K562 (cell line): ENCODE measurements at regions not wholly inside any gene's neighbourhood (a gene's known extent, or its start where the extent isn't known, plus 50 kb on each side); places are given as distances from the start of the nearest gene placed in this dataset.

Source experiments
- ATAC-seq: fragments of 200-7000 bp; cut with Tn5 transposase; 3 replicates; pipeline ENCODE4 v1.9.1; 2020; ENCODE audit warnings: moderate library complexity
- BruUV-seq: library from RNA; stranded (reverse); fragments of 400-500 nt; replicated peaks from 2 replicates; lab custom pipeline; 2021; lab: Mats Ljungman, UMichigan
- CTCF ChIA-PET: fragments of 300-600 bp; formaldehyde crosslinking; extraction: SDS; loops from one replicate; lab custom pipeline; 2021; ENCODE audit warnings: low intra/inter-chr PET ratio; lab: Yijun Ruan, JAX
- POLR2A ChIA-PET: fragments of 300-600, 350-650 bp; sonication (Branson Sonifier 250); formaldehyde crosslinking; extraction: SDS; loops from one replicate; lab custom pipeline; 2021; ENCODE audit warnings: antibody characterized with exemption, inconsistent platforms; lab: Yijun Ruan, JAX
- DNase-seq, 4 experiments: peaks; one replicate each; pipeline versions ENCODE4 v3.0.0 to v3.0.0-alpha.2; 2011 to 2018; ENCODE audit warnings: low spot score in 3 of 4, mixed read lengths in 3 of 4; ENCODE audit errors: extremely low read depth in 1 of 4
- FAIRE-seq: peaks from 2 replicates; lab custom pipeline; 2011; peaks lifted over from hg19 to GRCh38; lab: Jason Lieb, UNC
- H2AFZ ChIP-seq: 2 replicates; pipeline ENCODE4 v1.6.0; 2011; ENCODE audit warnings: low read depth, low read length, control low read depth, inconsistent platforms
- H3K27ac ChIP-seq: fragments of 200-600 bp; 3 replicates; pipeline ENCODE4 v1.8.0; 2011; ENCODE audit warnings: low read depth, mild to moderate bottlenecking, control low read depth, inconsistent platforms, low read length, moderate library complexity, mixed read lengths; ENCODE audit errors: extremely low read depth
- H3K27me3 ChIP-seq, 2 experiments: fragments of 300-600 bp in 1 of 2; 2 replicates in 1 of 2; 3 replicates in 1 of 2; pipeline versions ENCODE4 v1.6.0 to v1.8.0; 2011; ENCODE audit warnings: inconsistent platforms in 2 of 2, low read length in 2 of 2, mild to moderate bottlenecking in 1 of 2, mixed read lengths in 1 of 2, moderate library complexity in 1 of 2; ENCODE audit not compliant: control insufficient read depth in 2 of 2, insufficient read depth in 2 of 2
- H3K36me3 ChIP-seq: fragments of 300-600 bp; 3 replicates; pipeline ENCODE4 v1.8.0; 2011; ENCODE audit warnings: mild to moderate bottlenecking, low read length, inconsistent platforms; ENCODE audit not compliant: control insufficient read depth, insufficient read depth
- H3K4me1 ChIP-seq, 2 experiments: fragments of 200-600 bp in 1 of 2; replicated peaks in 1 of 2; 2 replicates in 1 of 2; 3 replicates in 1 of 2; pipeline versions ENCODE4 v1.5.1 to v1.8.0; 2011; ENCODE audit warnings: inconsistent platforms in 2 of 2, low read length in 2 of 2, mild to moderate bottlenecking in 1 of 2, mixed read lengths in 1 of 2, moderate library complexity in 1 of 2; ENCODE audit not compliant: control insufficient read depth in 2 of 2, insufficient read depth in 2 of 2
- H3K4me2 ChIP-seq: 2 replicates; pipeline ENCODE4 v1.6.1; 2011; ENCODE audit warnings: low read length, control low read depth, inconsistent platforms, mixed read lengths; ENCODE audit not compliant: insufficient read depth
- H3K4me3 ChIP-seq: fragments of 200-600 bp; sonication (generic), shearing (Covaris generic); 2 replicates; pipeline ENCODE4 v1.5.1; 2016; ENCODE audit warnings: control low read depth, inconsistent platforms
- H3K79me2 ChIP-seq: fragments of 200-600 bp; 3 replicates; pipeline ENCODE4 v1.8.0; 2011; ENCODE audit warnings: low read length, inconsistent platforms; ENCODE audit not compliant: control insufficient read depth, insufficient read depth
- H3K9ac ChIP-seq, 2 experiments: 2 replicates each; pipeline versions ENCODE4 v1.6.0 to v1.6.1; 2011; ENCODE audit warnings: low read depth in 2 of 2, low read length in 2 of 2, control low read depth in 1 of 2, inconsistent platforms in 1 of 2, mild to moderate bottlenecking in 1 of 2, mixed read lengths in 1 of 2; ENCODE audit not compliant: insufficient read depth in 1 of 2
- H3K9me1 ChIP-seq: one replicate; pipeline ENCODE4 v1.6.0; 2011; ENCODE audit warnings: inconsistent platforms, mild to moderate bottlenecking, low read length, moderate library complexity; ENCODE audit not compliant: control insufficient read depth, insufficient read depth
- H3K9me3 ChIP-seq: replicated peaks from 2 replicates; pipeline ENCODE4 v1.5.1; 2011; ENCODE audit warnings: low read depth, low read length, inconsistent platforms; ENCODE audit not compliant: control insufficient read depth, insufficient read depth
- H4K20me1 ChIP-seq: replicated peaks from 2 replicates; pipeline ENCODE4 v1.6.1; 2011; ENCODE audit warnings: low read length, inconsistent platforms, mixed read lengths; ENCODE audit not compliant: control insufficient read depth, insufficient read depth
- ETV1 ChIP-seq: fragments of 450-650 bp; conservative IDR thresholded peaks from 2 replicates; pipeline ENCODE4 v1.6.1; 2016; ENCODE audit warnings: missing genetic modification characterization, control low read depth, low read depth, missing compliant biosample characterization
- GABPA ChIP-seq: fragments of 200-800 bp; sonication (Bioruptor generic); conservative IDR thresholded peaks from 2 replicates; pipeline ENCODE4 v1.6.1; 2016; ENCODE audit warnings: low read depth, missing genetic modification characterization, missing compliant biosample characterization
- GABPB2 ChIP-seq: fragments of 250-450 bp; sonication (Bioruptor Pico); conservative IDR thresholded peaks from 2 replicates; pipeline ENCODE4 v1.5.1; 2021; ENCODE audit warnings: mild to moderate bottlenecking
- MEIS2 ChIP-seq: fragments of 450-650 bp; IDR thresholded peaks from 2 replicates; pipeline ENCODE4 v1.6.1; 2014; ENCODE audit warnings: mild to moderate bottlenecking; ENCODE audit not compliant: partially characterized antibody
- NR1H2 ChIP-seq: sonication (generic); formaldehyde crosslinking; IDR thresholded peaks from 2 replicates; pipeline ENCODE4 v1.4.0; 2020; ENCODE audit warnings: mild to moderate bottlenecking, missing genetic modification reagents
- SNRNP70 ChIP-seq: fragments of 200-400 bp; formaldehyde crosslinking; optimal IDR thresholded peaks from 2 replicates; pipeline ENCODE3; 2017; ENCODE audit warnings: low read depth, low read length
- ZNF354B ChIP-seq: fragments of 250-450 bp; sonication (Bioruptor Pico); IDR thresholded peaks from 2 replicates; pipeline ENCODE4 v1.4.0; 2020
- WGBS: fragments of 100-300 bp; shearing (Covaris generic); methylation state at CpG from one replicate; pipeline ENCODE4 v1.1.6; 2016; ENCODE audit warnings: low coverage, mixed read lengths; ENCODE audit not compliant: insufficient coverage; ENCODE audit errors: missing lambda C conversion rate; 5-methylcytosine and 5-hydroxymethylcytosine counted together
- in situ Hi-C: fragments of 300-500 bp; cut with MboI; formaldehyde crosslinking; loops from 4 replicates; pipeline ENCODE4 v1.15.0; 2018; ENCODE audit warnings: inconsistent platforms, mixed read lengths
- intact Hi-C: fragments of 100-400 bp; cut with micrococcal nuclease; formaldehyde crosslinking; loops from 2 replicates; pipeline ENCODE4 v1.14.2; 2022
- TF ChIP-seq, protein P1 (sequence below), 2 experiments: fragments of 450-650 bp; IDR thresholded peaks; 2 replicates each; pipeline ENCODE4 v1.6.1; 2016
- TF ChIP-seq, protein P2 (sequence below): fragments of 250-450 bp; sonication (Bioruptor Pico); IDR thresholded peaks from 2 replicates; pipeline ENCODE4 v1.5.0; 2021; ENCODE audit warnings: mild to moderate bottlenecking, moderate library complexity
- TF ChIP-seq, protein P3 (sequence below), 2 experiments: IDR thresholded peaks in 1 of 2; conservative IDR thresholded peaks in 1 of 2; 2 replicates each; pipeline ENCODE4 v1.6.1; 2016; ENCODE audit warnings: low read depth in 2 of 2, mild to moderate bottlenecking in 1 of 2, missing compliant biosample characterization in 1 of 2, missing genetic modification characterization in 1 of 2, moderate library complexity in 1 of 2
- TF ChIP-seq, protein P4 (sequence below): fragments of 250-450 bp; sonication (Bioruptor Pico); IDR thresholded peaks from 2 replicates; pipeline ENCODE4 v1.8.0; 2022; ENCODE audit warnings: inconsistent platforms, mild to moderate bottlenecking, moderate library complexity, borderline replicate concordance

DNA sequence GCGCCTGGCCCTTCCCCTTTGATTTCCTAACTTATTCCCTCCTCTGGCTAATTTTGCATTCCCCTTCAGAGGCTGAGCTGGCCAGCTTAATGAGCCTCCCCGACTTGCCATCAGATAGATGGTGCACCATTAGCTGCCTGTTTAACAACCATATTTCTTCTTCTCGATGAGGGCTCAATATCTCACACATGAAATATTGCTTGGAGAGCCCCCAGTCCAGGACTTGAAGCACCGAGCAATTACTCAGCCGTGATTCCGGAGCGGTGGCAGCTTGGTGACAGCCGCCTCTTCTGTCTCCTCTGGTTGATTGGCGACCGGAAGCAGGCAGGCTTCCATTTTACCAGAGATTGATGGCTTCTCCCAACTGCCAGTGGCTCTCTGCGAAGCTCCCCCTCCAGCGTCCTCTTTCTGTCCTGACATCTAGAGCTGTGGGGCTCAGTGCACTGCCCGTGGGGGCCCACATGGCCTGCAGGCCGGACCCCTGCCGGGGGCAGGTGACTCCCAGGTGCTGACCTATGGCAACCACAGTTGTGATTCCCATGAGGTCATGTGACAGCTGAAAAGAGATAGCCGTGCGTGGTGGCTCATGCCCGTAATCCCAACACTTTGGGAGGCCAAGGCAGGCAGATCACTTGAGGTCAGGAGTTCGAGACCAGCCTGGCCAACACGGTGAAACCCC, 133.7 kb upstream of the SEC14L1 start:
- 2% methylated on average over 19 of the region's 20 CpGs for WGBS
- ATAC-seq = no peak; the same call in 2 of the 3 replicates
- TF ChIP-seq, protein P1, sequence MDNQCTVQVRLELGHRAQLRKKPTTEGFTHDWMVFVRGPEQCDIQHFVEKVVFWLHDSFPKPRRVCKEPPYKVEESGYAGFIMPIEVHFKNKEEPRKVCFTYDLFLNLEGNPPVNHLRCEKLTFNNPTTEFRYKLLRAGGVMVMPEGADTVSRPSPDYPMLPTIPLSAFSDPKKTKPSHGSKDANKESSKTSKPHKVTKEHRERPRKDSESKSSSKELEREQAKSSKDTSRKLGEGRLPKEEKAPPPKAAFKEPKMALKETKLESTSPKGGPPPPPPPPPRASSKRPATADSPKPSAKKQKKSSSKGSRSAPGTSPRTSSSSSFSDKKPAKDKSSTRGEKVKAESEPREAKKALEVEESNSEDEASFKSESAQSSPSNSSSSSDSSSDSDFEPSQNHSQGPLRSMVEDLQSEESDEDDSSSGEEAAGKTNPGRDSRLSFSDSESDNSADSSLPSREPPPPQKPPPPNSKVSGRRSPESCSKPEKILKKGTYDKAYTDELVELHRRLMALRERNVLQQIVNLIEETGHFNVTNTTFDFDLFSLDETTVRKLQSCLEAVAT (IDR thresholded peaks at IDR 0.05) = no peak
- TF ChIP-seq SNRNP70 = no peak
- no peak for TF ChIP-seq NR1H2 (CRISPR knock-in tag)
- TF ChIP-seq, protein P2, sequence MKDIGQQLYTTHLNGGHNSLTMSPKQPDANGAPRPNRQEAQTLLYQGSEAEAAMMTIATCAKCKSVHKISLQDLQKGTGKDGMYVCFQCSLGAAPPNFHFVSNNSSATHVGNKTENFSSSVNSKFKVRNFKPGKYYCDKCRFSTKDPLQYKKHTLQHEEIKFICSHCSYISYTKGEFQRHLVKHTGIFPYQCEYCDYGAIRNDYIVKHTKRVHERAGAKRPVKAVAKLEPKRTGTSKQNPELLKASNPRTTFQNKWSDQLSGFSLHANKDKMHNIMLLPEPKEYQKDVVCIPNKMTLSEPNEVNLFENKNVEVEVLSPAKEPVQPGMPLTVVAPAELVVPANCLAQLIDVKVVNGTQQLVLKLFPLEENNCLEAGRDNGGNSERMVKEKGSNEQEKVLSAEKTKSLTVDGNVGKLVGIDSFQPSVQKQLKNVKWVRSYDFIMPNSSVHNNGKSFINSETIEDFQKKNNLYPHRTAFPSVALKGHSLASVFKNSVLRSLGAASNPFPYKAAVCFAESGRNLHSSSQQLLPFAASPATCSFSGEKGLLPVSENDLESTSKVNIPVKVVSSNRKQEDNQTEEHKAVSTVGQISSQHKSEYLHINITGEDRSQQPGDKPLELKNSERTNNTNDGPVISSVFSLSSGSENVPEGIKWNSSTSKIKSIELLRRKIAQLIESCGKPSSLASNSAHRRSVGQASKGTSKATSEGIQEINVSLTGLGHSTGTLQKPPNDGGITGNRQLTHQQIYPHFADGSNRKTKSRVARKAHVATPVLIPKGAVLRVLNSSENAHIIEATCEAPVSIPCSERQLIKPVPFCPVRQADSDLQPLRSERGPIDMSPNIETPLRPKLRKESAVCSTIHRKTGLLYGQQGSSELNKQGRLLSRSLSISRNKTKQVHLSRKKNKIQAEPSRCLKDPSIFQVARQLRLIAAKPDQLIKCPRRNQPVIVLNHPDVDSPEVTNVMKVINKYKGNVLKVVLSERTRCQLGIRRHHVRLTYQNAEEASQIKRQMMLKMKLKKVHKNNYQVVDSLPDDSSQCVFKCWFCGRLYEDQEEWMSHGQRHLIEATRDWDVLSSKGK (CRISPR knock-in tag) = no peak
- no peak for TF ChIP-seq GABPB2
- TF ChIP-seq, protein P3, sequence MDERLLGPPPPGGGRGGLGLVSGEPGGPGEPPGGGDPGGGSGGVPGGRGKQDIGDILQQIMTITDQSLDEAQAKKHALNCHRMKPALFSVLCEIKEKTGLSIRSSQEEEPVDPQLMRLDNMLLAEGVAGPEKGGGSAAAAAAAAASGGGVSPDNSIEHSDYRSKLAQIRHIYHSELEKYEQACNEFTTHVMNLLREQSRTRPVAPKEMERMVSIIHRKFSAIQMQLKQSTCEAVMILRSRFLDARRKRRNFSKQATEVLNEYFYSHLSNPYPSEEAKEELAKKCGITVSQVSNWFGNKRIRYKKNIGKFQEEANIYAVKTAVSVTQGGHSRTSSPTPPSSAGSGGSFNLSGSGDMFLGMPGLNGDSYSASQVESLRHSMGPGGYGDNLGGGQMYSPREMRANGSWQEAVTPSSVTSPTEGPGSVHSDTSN (CRISPR knock-in tag; IDR thresholded peaks at IDR 0.05; ENCODE audit: low read depth) = no peak
- TF ChIP-seq, protein P3 (tag; conservative IDR thresholded peaks at IDR 0.05; ENCODE audit: low read depth) = peak; percentile 96
- TF ChIP-seq MEIS2 = peak; percentile 92
- TF ChIP-seq ETV1 (tag) = peak; percentile 68
- TF ChIP-seq, protein P4, sequence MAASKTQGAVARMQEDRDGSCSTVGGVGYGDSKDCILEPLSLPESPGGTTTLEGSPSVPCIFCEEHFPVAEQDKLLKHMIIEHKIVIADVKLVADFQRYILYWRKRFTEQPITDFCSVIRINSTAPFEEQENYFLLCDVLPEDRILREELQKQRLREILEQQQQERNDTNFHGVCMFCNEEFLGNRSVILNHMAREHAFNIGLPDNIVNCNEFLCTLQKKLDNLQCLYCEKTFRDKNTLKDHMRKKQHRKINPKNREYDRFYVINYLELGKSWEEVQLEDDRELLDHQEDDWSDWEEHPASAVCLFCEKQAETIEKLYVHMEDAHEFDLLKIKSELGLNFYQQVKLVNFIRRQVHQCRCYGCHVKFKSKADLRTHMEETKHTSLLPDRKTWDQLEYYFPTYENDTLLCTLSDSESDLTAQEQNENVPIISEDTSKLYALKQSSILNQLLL = no peak
- TF ChIP-seq GABPA (tag) = 0 out of 2 replicates have a peak, but pooled peaks have one; percentile 45
- no peak for TF ChIP-seq ZNF354B (CRISPR knock-in tag)

More for the DNA sequence above, 133.7 kb upstream of the SEC14L1 start:
- Histone ChIP-seq H3K9me1 (no peaks in the 10 kb centered on the region), H2AFZ (no peak overlapping the region), H3K9me3 (no peaks in the 10 kb centered on the region; the same call in 1 of the 2 replicates), H3K4me1 (no peaks in the 10 kb centered on the region), H3K4me2 (no peak overlapping the region), H3K27me3 (peaks cover 9 to 30% of the 10 kb centered on the region in 2 experiments; a peak in 3 of 5 replicates), H3K79me2 (no peaks in the 10 kb centered on the region), H3K27ac (no peak overlapping the region), H3K36me3 (no peaks in the 10 kb centered on the region), H3K9ac (no peak overlapping the region), H4K20me1 (0 out of 2 replicates have a peak, but pooled peaks cover 5% of the 10 kb centered on the region), H3K4me3 (no peak overlapping the region)
- in situ Hi-C loops = loop anchor here (10.0 kb wide), 1 partner anchor 248 kb away; no protein-coding TSS in a partner anchor
- FAIRE-seq = no peak
- BruUV-seq = no TSS peak
- no peak for DNase-seq
- ChIA-PET CTCF (no interaction called here), POLR2A (interaction anchor here (0.6 to 0.7 kb wide), 2 partner anchors 19 to 60 kb away, joined by 3 to 4 read pairs; no protein-coding TSS in a partner anchor)
- intact Hi-C loops = no loop called here
